ENCODE measurements at regions not wholly inside any gene's neighbourhood (a gene's known extent, or its start where the extent isn't known, plus 50 kb on each side); places are given as distances from the start of the nearest gene placed in this dataset.

GRCh38 chr10:3510741-3511140 is 274.3 kb downstream of the KLF6 start:
- no peak for DNase-seq

- DNase-seq: no peak
Measured at GRCh38 chr10:3509355-3509754, 275.7 kb downstream of the KLF6 start.

- DNase-seq: no peak
Measured at GRCh38 chr10:3503299-3503698, 281.7 kb downstream of the KLF6 start.

- DNase-seq: no peak
Measured at GRCh38 chr10:3502673-3503072, 282.3 kb downstream of the KLF6 start.

- DNase-seq: no peak
Measured at GRCh38 chr10:3500408-3500856, 284.6 kb downstream of the KLF6 start.

GRCh38 chr10:3499120-3499519 is 285.9 kb downstream of the KLF6 start:
- DNase-seq: no peak

GRCh38 chr10:3497581-3497980 is 287.4 kb downstream of the KLF6 start:
- DNase-seq: no peak

GRCh38 chr10:3496138-3496537 is 288.9 kb downstream of the KLF6 start:
- DNase-seq: no peak

GRCh38 chr10:3495281-3495680 is 289.7 kb downstream of the KLF6 start:
- no peak for DNase-seq

- DNase-seq: no peak
Measured at GRCh38 chr10:3494838-3495230, 290.2 kb downstream of the KLF6 start.

GRCh38 chr10:3494131-3494837 is 290.7 kb downstream of the KLF6 start:
- no peak for DNase-seq

- no peak for DNase-seq
Measured at GRCh38 chr10:3493621-3494020, 291.4 kb downstream of the KLF6 start.

GRCh38 chr10:3491571-3491970 is 293.4 kb downstream of the KLF6 start:
- no peak for DNase-seq

GRCh38 chr10:3487228-3487627 is 297.8 kb downstream of the KLF6 start:
- DNase-seq: no peak

GRCh38 chr10:3486346-3487065 is 298.5 kb downstream of the KLF6 start:
- peak; percentile 50 for DNase-seq

- no peak for DNase-seq
Measured at GRCh38 chr10:3485057-3485686, 299.8 kb downstream of the KLF6 start.

GRCh38 chr10:3484306-3485056 is 300.5 kb downstream of the KLF6 start:
- no peak for DNase-seq

GRCh38 chr10:3482200-3482993 is 302.6 kb downstream of the KLF6 start:
- peak; percentile 28 for DNase-seq

GRCh38 chr10:3481496-3481895 is 303.5 kb downstream of the KLF6 start:
- no peak for DNase-seq

GRCh38 chr10:3480990-3481315 is 304.1 kb downstream of the KLF6 start:
- no peak for DNase-seq

- DNase-seq: no peak
Measured at GRCh38 chr10:3480281-3480989, 304.6 kb downstream of the KLF6 start.

Data from T1000 (cell line).